GM12878 (cell line): ENCODE measurements at regions not wholly inside any gene's neighbourhood (a gene's known extent, or its start where the extent isn't known, plus 50 kb on each side); places are given as distances from the start of the nearest gene placed in this dataset.

ENCODE experiments used
- ATAC-seq: fragments of 200-7000 bp; cut with Tn5 transposase; 3 replicates; pipeline ENCODE4 v1.9.1; 2020; ENCODE audit warnings: mild to moderate bottlenecking, moderate library complexity
- BruUV-seq: library from RNA; stranded (reverse); fragments of 400-500 nt; replicated peaks from 2 replicates; lab custom pipeline; 2021; lab: Mats Ljungman, UMichigan
- CTCF ChIA-PET: fragments of 300-600 bp; sonication (Branson Sonifier 250); formaldehyde crosslinking; extraction: SDS; loops from one replicate; lab custom pipeline; 2021; ENCODE audit warnings: inconsistent platforms; lab: Yijun Ruan, JAX
- POLR2A ChIA-PET: fragments of 350-600 bp; formaldehyde crosslinking; extraction: SDS; loops from one replicate; lab custom pipeline; 2021; ENCODE audit warnings: inconsistent platforms; lab: Charles Lee
- RAD21 ChIA-PET: fragments of 300-600 bp; sonication (Branson Sonifier 250); formaldehyde crosslinking; loops from one replicate; lab custom pipeline; 2023; ENCODE audit warnings: antibody characterized with exemption; ENCODE audit not compliant: unreplicated experiment; lab: Charles Lee
- SMC1A ChIA-PET: fragments of 300-600 bp; sonication (Branson Sonifier 250); formaldehyde crosslinking; loops from one replicate; lab custom pipeline; 2023; ENCODE audit not compliant: unreplicated experiment, uncharacterized antibody; lab: Charles Lee
- DNase-seq: peaks from one replicate; pipeline ENCODE4 v3.0.0-alpha.2; 2011; ENCODE audit warnings: low read depth, low spot score
- FAIRE-seq: peaks from 3 replicates; lab custom pipeline; 2011; peaks lifted over from hg19 to GRCh38; lab: Jason Lieb, UNC
- H2AFZ ChIP-seq: 2 replicates; pipeline ENCODE4 v1.6.0; 2011; ENCODE audit warnings: low read depth, low read length, control low read depth; ENCODE audit not compliant: control insufficient read depth
- H3K27ac ChIP-seq: 2 replicates; pipeline ENCODE4 v1.5.1; 2011; ENCODE audit warnings: control low read depth; ENCODE audit not compliant: control insufficient read depth, insufficient read depth
- H3K27me3 ChIP-seq, 2 experiments: replicated peaks in 1 of 2; 2 replicates each; pipeline versions ENCODE4 v1.6.0 to v1.6.1; 2011; ENCODE audit warnings: low read length in 1 of 2; ENCODE audit not compliant: control insufficient read depth in 2 of 2, insufficient read depth in 2 of 2
- H3K36me3 ChIP-seq, 2 experiments: 2 replicates each; pipeline ENCODE4 v1.5.1; 2011; ENCODE audit warnings: low read length in 1 of 2; ENCODE audit not compliant: control insufficient read depth in 2 of 2, insufficient read depth in 2 of 2
- H3K4me1 ChIP-seq: 2 replicates; pipeline ENCODE4 v1.6.1; 2011; ENCODE audit warnings: mild to moderate bottlenecking, low read length, moderate library complexity, mixed read lengths; ENCODE audit not compliant: control insufficient read depth, insufficient read depth
- H3K4me2 ChIP-seq: 2 replicates; pipeline ENCODE4 v1.6.0; 2011; ENCODE audit warnings: control low read depth; ENCODE audit not compliant: control insufficient read depth, insufficient read depth
- H3K4me3 ChIP-seq: fragments of 200-600 bp; sonication (generic); 2 replicates; pipeline ENCODE4 v1.5.1; 2016
- H3K79me2 ChIP-seq: 2 replicates; pipeline ENCODE4 v1.6.0; 2011; ENCODE audit warnings: low read length; ENCODE audit not compliant: control insufficient read depth, insufficient read depth
- H3K9ac ChIP-seq: 2 replicates; pipeline ENCODE4 v1.8.0; 2011; ENCODE audit warnings: low read length, control low read depth, mixed read lengths; ENCODE audit not compliant: control insufficient read depth, insufficient read depth
- H3K9me3 ChIP-seq: replicated peaks from 3 replicates; pipeline ENCODE4 v1.5.1; 2011; ENCODE audit warnings: mild to moderate bottlenecking, low read length; ENCODE audit not compliant: control insufficient read depth, insufficient read depth
- H4K20me1 ChIP-seq: 2 replicates; pipeline ENCODE4 v1.6.0; 2011; ENCODE audit not compliant: control insufficient read depth, insufficient read depth
- CBFB ChIP-seq: IDR thresholded peaks from 2 replicates; pipeline ENCODE4 v1.6.1; 2016; ENCODE audit warnings: antibody characterized with exemption, low read depth
- IRF4 ChIP-seq: IDR thresholded peaks from 2 replicates; pipeline ENCODE4 v1.6.1; 2011; ENCODE audit warnings: low read depth, low read length
- WGBS: methylation state at CpG from one replicate; pipeline ENCODE4 v1.1.6; 2016; ENCODE audit warnings: low lambda C conversion rate; ENCODE audit not compliant: insufficient replicate concordance, insufficient coverage; ENCODE audit errors: missing lambda C conversion rate; 5-methylcytosine and 5-hydroxymethylcytosine counted together
- in situ Hi-C: fragments of 300-500 bp; cut with MboI; formaldehyde crosslinking; loops from 9 replicates; pipeline ENCODE4 v1.14.3; 2018; ENCODE audit warnings: mixed read lengths
- intact Hi-C: fragments of 100-400 bp; cut with micrococcal nuclease; formaldehyde crosslinking; loops from one replicate; pipeline ENCODE4 v1.14.2; 2022; ENCODE audit not compliant: unreplicated experiment
- TF ChIP-seq, protein P1 (sequence below): fragments of 450-650 bp; IDR thresholded peaks from 2 replicates; pipeline ENCODE4 v1.6.1; 2017; ENCODE audit warnings: low read depth, mild to moderate bottlenecking, moderate library complexity
- TF ChIP-seq, protein P2 (sequence below): fragments of 450-650 bp; IDR thresholded peaks from 2 replicates; pipeline ENCODE4 v1.6.1; 2017; ENCODE audit warnings: mild to moderate bottlenecking

DNA sequence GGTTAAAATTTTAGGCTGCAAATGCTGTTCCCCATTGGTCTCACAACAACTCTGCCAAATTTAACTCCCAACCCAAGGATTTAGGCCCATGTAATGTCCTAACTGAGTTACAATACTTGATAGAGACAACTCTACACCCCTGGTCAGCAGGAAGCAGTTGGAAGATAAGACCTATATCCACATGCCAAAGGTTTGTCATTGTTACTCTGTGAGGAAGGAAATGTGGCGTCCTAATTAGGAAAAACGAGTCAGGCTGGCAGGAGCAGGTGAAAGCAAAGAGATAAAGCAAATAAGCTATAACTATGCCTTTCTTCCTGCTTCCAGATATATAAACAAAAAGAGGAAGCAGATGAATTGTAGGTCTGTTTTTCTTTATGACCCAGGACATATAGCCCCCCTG lies 69.1 kb downstream of the SPIN4 start:
- intact Hi-C loops: no loop called here
- no peaks in the 10 kb centered on the region for H3K79me2 ChIP-seq

More for the DNA sequence above, 69.1 kb downstream of the SPIN4 start:
- Histone ChIP-seq H3K4me1 (no peaks in the 10 kb centered on the region), H3K4me3 (no peak overlapping the region), H3K27me3 (no peaks in the 10 kb centered on the region), H2AFZ (no peak overlapping the region), H3K27ac (no peak overlapping the region), H3K9ac (no peak overlapping the region), H4K20me1 (no peaks in the 10 kb centered on the region), H3K4me2 (no peak overlapping the region), H3K9me3 (no peaks in the 10 kb centered on the region), H3K36me3 (no peaks in the 10 kb centered on the region)
- no peak for TF ChIP-seq IRF4
- TF ChIP-seq CBFB: no peak
- TF ChIP-seq, protein P1, sequence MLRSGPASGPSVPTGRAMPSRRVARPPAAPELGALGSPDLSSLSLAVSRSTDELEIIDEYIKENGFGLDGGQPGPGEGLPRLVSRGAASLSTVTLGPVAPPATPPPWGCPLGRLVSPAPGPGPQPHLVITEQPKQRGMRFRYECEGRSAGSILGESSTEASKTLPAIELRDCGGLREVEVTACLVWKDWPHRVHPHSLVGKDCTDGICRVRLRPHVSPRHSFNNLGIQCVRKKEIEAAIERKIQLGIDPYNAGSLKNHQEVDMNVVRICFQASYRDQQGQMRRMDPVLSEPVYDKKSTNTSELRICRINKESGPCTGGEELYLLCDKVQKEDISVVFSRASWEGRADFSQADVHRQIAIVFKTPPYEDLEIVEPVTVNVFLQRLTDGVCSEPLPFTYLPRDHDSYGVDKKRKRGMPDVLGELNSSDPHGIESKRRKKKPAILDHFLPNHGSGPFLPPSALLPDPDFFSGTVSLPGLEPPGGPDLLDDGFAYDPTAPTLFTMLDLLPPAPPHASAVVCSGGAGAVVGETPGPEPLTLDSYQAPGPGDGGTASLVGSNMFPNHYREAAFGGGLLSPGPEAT: no peak
- TF ChIP-seq, protein P2, sequence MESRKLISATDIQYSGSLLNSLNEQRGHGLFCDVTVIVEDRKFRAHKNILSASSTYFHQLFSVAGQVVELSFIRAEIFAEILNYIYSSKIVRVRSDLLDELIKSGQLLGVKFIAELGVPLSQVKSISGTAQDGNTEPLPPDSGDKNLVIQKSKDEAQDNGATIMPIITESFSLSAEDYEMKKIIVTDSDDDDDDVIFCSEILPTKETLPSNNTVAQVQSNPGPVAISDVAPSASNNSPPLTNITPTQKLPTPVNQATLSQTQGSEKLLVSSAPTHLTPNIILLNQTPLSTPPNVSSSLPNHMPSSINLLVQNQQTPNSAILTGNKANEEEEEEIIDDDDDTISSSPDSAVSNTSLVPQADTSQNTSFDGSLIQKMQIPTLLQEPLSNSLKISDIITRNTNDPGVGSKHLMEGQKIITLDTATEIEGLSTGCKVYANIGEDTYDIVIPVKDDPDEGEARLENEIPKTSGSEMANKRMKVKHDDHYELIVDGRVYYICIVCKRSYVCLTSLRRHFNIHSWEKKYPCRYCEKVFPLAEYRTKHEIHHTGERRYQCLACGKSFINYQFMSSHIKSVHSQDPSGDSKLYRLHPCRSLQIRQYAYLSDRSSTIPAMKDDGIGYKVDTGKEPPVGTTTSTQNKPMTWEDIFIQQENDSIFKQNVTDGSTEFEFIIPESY: no peak
- in situ Hi-C loops: no loop called here
- no peak for DNase-seq
- BruUV-seq: no TSS peak
- ChIA-PET RAD21 (no interaction called here), CTCF (no interaction called here), POLR2A (no interaction called here), SMC1A (no interaction called here)
- no peak for ATAC-seq
- 37% methylated on average over 2 of the region's 2 CpGs for WGBS
- FAIRE-seq: no peak
